Stimulated activated naive CD4-positive, alpha-beta T cell (primary cell): ENCODE measurements at regions not wholly inside any gene's neighbourhood (a gene's known extent, or its start where the extent isn't known, plus 50 kb on each side); places are given as distances from the start of the nearest gene placed in this dataset.

Source experiments
- DNase-seq, 6 experiments: peaks; one replicate each; lab custom pipeline; 2025; lab: John Stamatoyannopoulos, UW

DNA sequence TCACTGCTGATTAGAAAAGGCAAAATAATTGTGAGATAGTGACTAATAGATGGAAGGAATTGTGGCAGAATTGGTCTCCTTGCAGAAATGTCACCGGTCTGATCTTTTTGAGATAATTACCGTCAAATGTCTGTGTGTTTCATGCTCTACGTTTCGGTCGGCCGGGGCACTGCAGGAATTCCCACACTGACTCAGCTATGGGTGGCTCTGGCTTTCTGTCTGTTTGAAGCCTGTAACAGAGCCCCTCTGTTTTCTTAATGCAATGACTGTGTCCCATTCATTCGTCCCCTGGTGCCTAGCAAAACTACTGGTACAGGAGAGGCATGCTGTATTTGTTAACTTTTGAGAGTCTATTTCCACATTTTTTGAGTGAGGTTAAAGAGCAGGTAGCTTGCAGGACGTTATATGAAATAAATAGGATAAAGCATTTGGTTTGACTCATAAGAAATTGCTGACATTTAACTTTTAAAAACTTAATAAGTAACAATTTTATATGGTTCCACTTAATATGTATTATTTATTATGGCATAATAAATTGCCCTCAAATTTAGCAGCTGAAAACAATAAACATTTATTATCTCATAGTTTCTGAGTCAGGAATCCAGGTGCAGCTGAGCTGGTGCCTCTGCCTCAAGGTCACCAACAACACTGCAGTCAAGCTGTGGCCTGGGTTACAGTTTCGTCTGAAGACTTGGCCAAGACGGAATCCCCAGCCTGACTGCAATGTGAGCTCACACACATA lies 53.3 kb upstream of the CTBP2 start:
- DNase-seq, result no peak

DNA sequence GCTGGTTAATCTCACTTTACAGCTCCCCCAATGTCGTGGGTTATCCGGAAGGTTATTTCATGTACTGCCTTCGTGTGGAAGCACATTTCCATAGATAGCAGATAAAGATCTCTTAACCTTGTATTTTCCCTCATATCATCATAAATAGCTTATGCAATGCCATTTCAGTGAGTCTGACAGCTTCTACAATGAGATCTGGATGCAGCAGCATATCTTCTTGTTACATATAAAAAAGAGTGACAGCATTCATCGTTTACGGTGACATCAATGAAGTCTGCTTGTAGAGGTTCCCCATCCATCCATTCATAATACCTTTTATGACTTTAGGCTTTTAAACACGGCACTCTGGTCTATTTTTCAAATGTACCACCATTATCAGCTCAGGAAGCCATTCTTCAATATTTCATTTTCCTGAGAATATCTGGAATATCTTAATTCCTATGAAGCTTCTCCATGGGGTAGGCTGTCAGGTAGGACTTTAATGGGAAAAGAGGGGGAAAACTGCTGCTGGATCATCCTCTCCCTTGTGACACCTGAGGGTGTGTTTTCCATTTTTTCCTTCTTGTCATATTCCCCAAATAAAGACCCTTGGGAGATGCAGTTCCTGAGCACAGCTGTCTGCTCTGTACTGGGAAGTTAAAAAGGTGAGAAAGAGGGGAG lies 51.9 kb upstream of the CTBP2 start:
- no peak for DNase-seq
